ENCODE measurements at regions not wholly inside any gene's neighbourhood (a gene's known extent, or its start where the extent isn't known, plus 50 kb on each side); places are given as distances from the start of the nearest gene placed in this dataset.

- no peak overlapping the region for H3K4me3 ChIP-seq (ENCODE audit: low read depth, low read length)
- TF ChIP-seq CTCF (IDR thresholded peaks at IDR 0.05; ENCODE audit: control insufficient read depth, extremely low read depth, insufficient read depth): no peak
- no peak for DNase-seq (ENCODE audit: low read depth)
Measured at GRCh38 chr12:59839514-59839913, 243.7 kb downstream of the SLC16A7 start.

GRCh38 chr12:59843260-59843843, 247.5 kb downstream of the SLC16A7 start:
- peak; percentile 14; the same call in 1 of the 2 replicates for TF ChIP-seq CTCF (IDR thresholded peaks at IDR 0.05; ENCODE audit: control insufficient read depth, extremely low read depth, insufficient read depth)
- DNase-seq (ENCODE audit: low read depth): peak; percentile 89
- H3K4me3 ChIP-seq (ENCODE audit: low read depth, low read length): no peak overlapping the region

- peak; percentile 58 for DNase-seq (ENCODE audit: low read depth)
- no peak overlapping the region for H3K4me3 ChIP-seq (ENCODE audit: low read depth, low read length)
- TF ChIP-seq CTCF (IDR thresholded peaks at IDR 0.05; ENCODE audit: control insufficient read depth, extremely low read depth, insufficient read depth): no peak
Measured at GRCh38 chr12:59844750-59845149, 248.9 kb downstream of the SLC16A7 start.

- no peak for TF ChIP-seq CTCF (IDR thresholded peaks at IDR 0.05; ENCODE audit: control insufficient read depth, extremely low read depth, insufficient read depth)
- no peak for DNase-seq (ENCODE audit: low read depth)
- H3K4me3 ChIP-seq (ENCODE audit: low read depth, low read length): no peak overlapping the region
Measured at GRCh38 chr12:59845293-59845692, 249.5 kb downstream of the SLC16A7 start.

GRCh38 chr12:59847127-59847526, 251.3 kb downstream of the SLC16A7 start:
- H3K4me3 ChIP-seq (ENCODE audit: low read depth, low read length): no peak overlapping the region
- DNase-seq (ENCODE audit: low read depth): no peak
- no peak for TF ChIP-seq CTCF (IDR thresholded peaks at IDR 0.05; ENCODE audit: control insufficient read depth, extremely low read depth, insufficient read depth)

GRCh38 chr12:59850268-59850667, 254.4 kb downstream of the SLC16A7 start:
- H3K4me3 ChIP-seq (ENCODE audit: low read depth, low read length): no peak overlapping the region
- DNase-seq (ENCODE audit: low read depth): no peak
- TF ChIP-seq CTCF (IDR thresholded peaks at IDR 0.05; ENCODE audit: control insufficient read depth, extremely low read depth, insufficient read depth): no peak

GRCh38 chr12:59858508-59859170, 262.8 kb downstream of the SLC16A7 start:
- TF ChIP-seq CTCF (IDR thresholded peaks at IDR 0.05; ENCODE audit: control insufficient read depth, extremely low read depth, insufficient read depth): no peak
- DNase-seq (ENCODE audit: low read depth): no peak
- no peak overlapping the region for H3K4me3 ChIP-seq (ENCODE audit: low read depth, low read length)
